ENCODE measurements at regions not wholly inside any gene's neighbourhood (a gene's known extent, or its start where the extent isn't known, plus 50 kb on each side); places are given as distances from the start of the nearest gene placed in this dataset.

DNA sequence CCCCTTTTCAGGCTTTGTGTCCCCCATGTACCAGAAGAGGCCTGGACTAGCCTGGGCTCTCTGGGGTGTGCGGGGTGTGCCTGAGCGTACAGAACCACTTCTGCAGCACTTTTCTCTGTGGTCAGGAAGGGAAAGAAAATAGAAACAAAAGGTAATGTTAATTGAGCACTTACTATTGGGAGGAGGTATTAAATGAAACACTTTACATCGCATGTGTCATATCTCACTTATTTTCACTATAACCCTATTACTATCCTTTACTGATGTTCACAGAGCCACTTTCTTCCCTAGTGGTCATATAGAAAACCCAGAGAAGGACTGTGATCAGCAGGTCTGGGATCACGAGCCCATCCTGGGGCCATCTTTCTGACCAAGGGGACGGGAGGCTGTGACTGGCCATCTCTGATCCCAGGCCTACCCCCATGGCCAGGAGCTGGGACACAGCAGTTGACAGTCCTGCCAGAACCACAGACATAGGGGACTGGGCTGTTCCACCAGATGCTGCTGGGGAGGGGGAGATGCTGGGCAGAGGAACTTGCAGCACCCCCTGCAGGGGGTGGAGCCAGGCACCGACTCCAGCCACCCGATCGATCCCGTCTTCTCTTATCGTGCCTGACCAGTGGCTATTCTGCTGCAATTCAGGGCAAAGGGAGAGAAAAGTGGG, 107.6 kb downstream of the VEGFA start:
- no peaks in the 10 kb centered on the region for H3K27me3 ChIP-seq (ENCODE audit: insufficient read depth, low read length, poor library complexity, severe bottlenecking)
- TF ChIP-seq EZH2phosphoT487 (IDR thresholded peaks at IDR 0.05; ENCODE audit: borderline replicate concordance) (no peak), CTCF (conservative IDR thresholded peaks at IDR 0.05; ENCODE audit: low read length) (no peak)

DNA sequence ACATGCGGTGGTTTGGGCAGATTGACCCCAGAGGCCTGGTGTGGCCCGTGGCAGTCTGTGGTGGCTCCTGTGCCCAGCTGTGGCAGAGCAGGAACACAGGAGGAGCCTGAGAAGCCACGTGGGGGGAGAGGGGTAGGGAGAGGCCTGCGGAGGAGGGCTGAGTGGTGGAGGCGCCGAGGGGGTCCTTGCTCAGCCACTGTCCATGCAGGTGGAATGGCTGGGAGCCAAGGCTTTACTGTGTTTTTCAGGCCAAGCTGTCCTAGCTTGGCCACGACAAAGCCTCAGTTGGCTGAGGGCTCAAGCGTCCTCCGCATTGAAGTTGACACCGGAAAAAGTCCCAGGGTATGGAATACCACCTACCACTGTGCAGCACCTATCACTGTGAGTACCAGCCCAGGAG, 107.0 kb downstream of the VEGFA start:
- Histone ChIP-seq H3F3A (ENCODE audit: low read depth) (no peaks in the 10 kb centered on the region), H3K36me3 (ENCODE audit: insufficient read depth, low read length) (no peaks in the 10 kb centered on the region), H3K79me2 (ENCODE audit: insufficient read depth, low read length) (no peaks in the 10 kb centered on the region), H3K4me3 (ENCODE audit: low read length, poor library complexity, severe bottlenecking) (no peak overlapping the region), H3K9ac (ENCODE audit: low read depth, low read length, poor library complexity, severe bottlenecking) (no peak overlapping the region), H3K27me3 (ENCODE audit: insufficient read depth, low read length, poor library complexity, severe bottlenecking) (no peaks in the 10 kb centered on the region), H3K4me2 (ENCODE audit: low read depth, low read length, poor library complexity, severe bottlenecking) (no peak overlapping the region), H3K9me2 (replicated peaks; ENCODE audit: low read depth, low read length) (no peaks in the 10 kb centered on the region), H3K4me1 (ENCODE audit: insufficient read depth, low read length, poor library complexity, severe bottlenecking) (no peaks in the 10 kb centered on the region), H3K9me3 (ENCODE audit: insufficient read depth, low read depth, low read length) (no peaks in the 10 kb centered on the region), H2AFZ (ENCODE audit: low read length) (no peak overlapping the region), H4K20me1 (ENCODE audit: insufficient read depth, low read length, poor library complexity, severe bottlenecking) (no peaks in the 10 kb centered on the region)
- TF ChIP-seq CTCF (conservative IDR thresholded peaks at IDR 0.05; ENCODE audit: low read length) (no peak), EZH2phosphoT487 (IDR thresholded peaks at IDR 0.05; ENCODE audit: borderline replicate concordance) (no peak)

More for the DNA sequence above, 107.6 kb downstream of the VEGFA start:
- Histone ChIP-seq H2AFZ (ENCODE audit: low read length) (no peak overlapping the region), H3K9me3 (ENCODE audit: insufficient read depth, low read depth, low read length) (no peaks in the 10 kb centered on the region), H3K4me2 (ENCODE audit: low read depth, low read length, poor library complexity, severe bottlenecking) (no peak overlapping the region), H3K4me3 (ENCODE audit: low read length, poor library complexity, severe bottlenecking) (no peak overlapping the region), H3F3A (ENCODE audit: low read depth) (no peaks in the 10 kb centered on the region), H3K79me2 (ENCODE audit: insufficient read depth, low read length) (no peaks in the 10 kb centered on the region), H4K20me1 (ENCODE audit: insufficient read depth, low read length, poor library complexity, severe bottlenecking) (no peaks in the 10 kb centered on the region), H3K4me1 (ENCODE audit: insufficient read depth, low read length, poor library complexity, severe bottlenecking) (no peaks in the 10 kb centered on the region), H3K9ac (ENCODE audit: low read depth, low read length, poor library complexity, severe bottlenecking) (no peak overlapping the region), H3K9me2 (replicated peaks; ENCODE audit: low read depth, low read length) (no peaks in the 10 kb centered on the region), H3K36me3 (ENCODE audit: insufficient read depth, low read length) (no peaks in the 10 kb centered on the region)

GRCh38 chr6:43876602-43877001, 106.6 kb downstream of the VEGFA start:
- no peak overlapping the region for H2AFZ ChIP-seq (ENCODE audit: low read length)
- H3F3A ChIP-seq (ENCODE audit: low read depth): no peaks in the 10 kb centered on the region
- H4K20me1 ChIP-seq (ENCODE audit: insufficient read depth, low read length, poor library complexity, severe bottlenecking): no peaks in the 10 kb centered on the region
- no peak overlapping the region for H3K9ac ChIP-seq (ENCODE audit: low read depth, low read length, poor library complexity, severe bottlenecking)
- no peaks in the 10 kb centered on the region for H3K79me2 ChIP-seq (ENCODE audit: insufficient read depth, low read length)
- no peak overlapping the region for H3K4me2 ChIP-seq (ENCODE audit: low read depth, low read length, poor library complexity, severe bottlenecking)
- H3K4me1 ChIP-seq (ENCODE audit: insufficient read depth, low read length, poor library complexity, severe bottlenecking): no peaks in the 10 kb centered on the region
- no peaks in the 10 kb centered on the region for H3K36me3 ChIP-seq (ENCODE audit: insufficient read depth, low read length)
- no peaks in the 10 kb centered on the region for H3K27me3 ChIP-seq (ENCODE audit: insufficient read depth, low read length, poor library complexity, severe bottlenecking)
- no peaks in the 10 kb centered on the region for H3K9me2 ChIP-seq (replicated peaks; ENCODE audit: low read depth, low read length)
- no peak for TF ChIP-seq EZH2phosphoT487 (IDR thresholded peaks at IDR 0.05; ENCODE audit: borderline replicate concordance)
- TF ChIP-seq CTCF (conservative IDR thresholded peaks at IDR 0.05; ENCODE audit: low read length): no peak
- no peak overlapping the region for H3K4me3 ChIP-seq (ENCODE audit: low read length, poor library complexity, severe bottlenecking)
- H3K9me3 ChIP-seq (ENCODE audit: insufficient read depth, low read depth, low read length): no peaks in the 10 kb centered on the region
